ENCODE measurements at regions not wholly inside any gene's neighbourhood (a gene's known extent, or its start where the extent isn't known, plus 50 kb on each side); places are given as distances from the start of the nearest gene placed in this dataset.

DNA sequence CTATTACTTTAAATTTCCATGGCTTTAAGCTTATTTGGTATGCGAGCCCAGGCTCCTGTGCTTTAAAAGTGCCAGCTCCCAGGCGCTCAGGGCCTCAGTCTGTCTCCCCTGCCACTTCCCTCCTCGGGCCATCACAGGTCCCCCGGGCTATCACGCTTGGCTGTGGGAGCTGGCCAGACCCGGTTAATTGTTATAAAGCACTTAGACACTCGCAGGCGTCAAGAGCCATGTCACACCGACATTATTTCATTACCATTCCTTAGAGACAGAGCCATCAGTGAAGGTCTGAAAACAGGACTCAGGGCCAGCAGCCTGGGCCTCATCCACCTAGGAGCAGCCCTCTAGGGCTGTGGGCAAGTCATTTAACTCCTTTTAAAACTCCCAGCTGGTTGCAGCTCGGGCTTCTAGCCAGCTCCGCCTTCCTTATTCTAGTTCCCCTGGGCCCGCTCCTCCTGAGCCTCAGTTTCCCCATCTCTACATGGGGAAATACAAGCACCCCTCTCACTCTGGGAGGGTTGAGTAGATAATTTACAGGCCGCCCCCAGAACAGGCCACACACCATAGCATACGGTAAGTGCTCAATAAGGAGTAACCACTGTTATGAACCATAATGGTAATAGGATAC, 99.0 kb downstream of the HMX1 start:
- TF ChIP-seq, protein P1, sequence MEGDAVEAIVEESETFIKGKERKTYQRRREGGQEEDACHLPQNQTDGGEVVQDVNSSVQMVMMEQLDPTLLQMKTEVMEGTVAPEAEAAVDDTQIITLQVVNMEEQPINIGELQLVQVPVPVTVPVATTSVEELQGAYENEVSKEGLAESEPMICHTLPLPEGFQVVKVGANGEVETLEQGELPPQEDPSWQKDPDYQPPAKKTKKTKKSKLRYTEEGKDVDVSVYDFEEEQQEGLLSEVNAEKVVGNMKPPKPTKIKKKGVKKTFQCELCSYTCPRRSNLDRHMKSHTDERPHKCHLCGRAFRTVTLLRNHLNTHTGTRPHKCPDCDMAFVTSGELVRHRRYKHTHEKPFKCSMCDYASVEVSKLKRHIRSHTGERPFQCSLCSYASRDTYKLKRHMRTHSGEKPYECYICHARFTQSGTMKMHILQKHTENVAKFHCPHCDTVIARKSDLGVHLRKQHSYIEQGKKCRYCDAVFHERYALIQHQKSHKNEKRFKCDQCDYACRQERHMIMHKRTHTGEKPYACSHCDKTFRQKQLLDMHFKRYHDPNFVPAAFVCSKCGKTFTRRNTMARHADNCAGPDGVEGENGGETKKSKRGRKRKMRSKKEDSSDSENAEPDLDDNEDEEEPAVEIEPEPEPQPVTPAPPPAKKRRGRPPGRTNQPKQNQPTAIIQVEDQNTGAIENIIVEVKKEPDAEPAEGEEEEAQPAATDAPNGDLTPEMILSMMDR (IDR thresholded peaks at IDR 0.05; ENCODE audit: unreplicated experiment) = no peak
- Mint-ChIP-seq H3K9me3 (ENCODE audit: unreplicated experiment) (peaks cover 7% of the 10 kb centered on the region), H3K36me3 (ENCODE audit: insufficient read depth, unreplicated experiment) (no peaks in the 10 kb centered on the region), H3K27ac (ENCODE audit: low read depth, unreplicated experiment) (no peak overlapping the region), H3K4me1 (ENCODE audit: insufficient read depth, unreplicated experiment) (no peaks in the 10 kb centered on the region), H3K4me3 (ENCODE audit: unreplicated experiment) (no peak overlapping the region), H3K27me3 (ENCODE audit: insufficient read depth, unreplicated experiment) (no peaks in the 10 kb centered on the region)
- POLR2A ChIA-PET = no interaction called here
- CTCF ChIA-PET = interaction anchor here (0.7 kb wide), 1 partner anchor 231 kb away, joined by 3 read pairs; no protein-coding TSS in a partner anchor
- intact Hi-C loops (cut with micrococcal nuclease) = no loop called here
- no peak for DNase-seq (ENCODE audit: unreplicated experiment)
- BruUV-seq (replicated peaks) = no TSS peak

DNA sequence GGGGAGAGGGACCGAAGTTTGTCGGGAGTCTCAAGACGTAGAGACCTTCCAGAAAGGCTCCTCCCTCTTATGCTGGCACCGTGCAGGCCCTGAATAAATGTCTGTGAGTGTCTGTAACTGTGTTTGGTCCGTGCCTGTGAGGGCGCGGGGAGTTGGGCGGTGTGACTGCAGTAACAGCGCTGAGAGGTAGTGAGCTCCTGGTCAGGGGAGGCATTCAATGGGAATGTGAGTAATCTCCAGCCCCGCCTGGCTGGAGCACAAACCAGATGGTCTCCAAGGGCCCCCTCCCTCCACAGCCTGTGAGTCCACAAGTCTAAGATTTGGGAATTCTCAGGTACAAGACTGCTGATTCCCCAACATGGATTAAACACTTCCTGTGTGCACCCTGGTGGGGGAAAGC, 100.0 kb downstream of the HMX1 start:
- TF ChIP-seq, protein P1 (IDR thresholded peaks at IDR 0.05; ENCODE audit: unreplicated experiment) = no peak
- H3K4me3 Mint-ChIP-seq (ENCODE audit: unreplicated experiment) = no peak overlapping the region
- POLR2A ChIA-PET = no interaction called here
- no peak for DNase-seq (ENCODE audit: unreplicated experiment)
- H3K27ac Mint-ChIP-seq (ENCODE audit: low read depth, unreplicated experiment) = no peak overlapping the region
- intact Hi-C loops (cut with micrococcal nuclease) = no loop called here
- peaks cover 7% of the 10 kb centered on the region for H3K9me3 Mint-ChIP-seq (ENCODE audit: unreplicated experiment)
- H3K27me3 Mint-ChIP-seq (ENCODE audit: insufficient read depth, unreplicated experiment) = no peaks in the 10 kb centered on the region
- BruUV-seq (replicated peaks) = no TSS peak
- H3K4me1 Mint-ChIP-seq (ENCODE audit: insufficient read depth, unreplicated experiment) = no peaks in the 10 kb centered on the region
- H3K36me3 Mint-ChIP-seq (ENCODE audit: insufficient read depth, unreplicated experiment) = no peaks in the 10 kb centered on the region
- CTCF ChIA-PET = interaction anchor here (1.0 kb wide), 1 partner anchor 164 kb away, joined by 4 read pairs; no protein-coding TSS in a partner anchor

DNA sequence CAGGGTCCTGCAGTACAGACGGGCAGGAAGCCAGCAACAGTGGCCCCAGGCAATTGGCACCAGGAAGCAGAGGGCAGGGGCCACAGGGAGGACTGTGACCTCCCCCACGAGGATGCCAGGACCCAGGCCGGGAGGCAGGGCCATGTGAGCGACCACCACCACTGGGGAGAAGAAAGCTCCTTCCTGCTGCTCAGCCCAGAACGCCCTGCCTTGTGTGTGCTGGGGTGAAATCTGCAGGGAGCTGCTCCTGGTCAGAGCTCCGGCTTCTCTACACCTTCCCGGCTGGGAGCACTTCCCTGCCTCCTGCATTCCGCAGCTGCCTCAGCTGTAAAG, 100.4 kb downstream of the HMX1 start:
- no peaks in the 10 kb centered on the region for H3K36me3 Mint-ChIP-seq (ENCODE audit: insufficient read depth, unreplicated experiment)
- no peaks in the 10 kb centered on the region for H3K27me3 Mint-ChIP-seq (ENCODE audit: insufficient read depth, unreplicated experiment)
- intact Hi-C loops (cut with micrococcal nuclease) = no loop called here
- no peaks in the 10 kb centered on the region for H3K4me1 Mint-ChIP-seq (ENCODE audit: insufficient read depth, unreplicated experiment)
- no peak overlapping the region for H3K27ac Mint-ChIP-seq (ENCODE audit: low read depth, unreplicated experiment)
- TF ChIP-seq, protein P1 (IDR thresholded peaks at IDR 0.05; ENCODE audit: unreplicated experiment) = no peak
- ChIA-PET POLR2A (no interaction called here), CTCF (interaction anchor here (1.0 kb wide), 1 partner anchor 164 kb away, joined by 4 read pairs; no protein-coding TSS in a partner anchor)
- no peak overlapping the region for H3K4me3 Mint-ChIP-seq (ENCODE audit: unreplicated experiment)
- H3K9me3 Mint-ChIP-seq (ENCODE audit: unreplicated experiment) = peaks cover 7% of the 10 kb centered on the region
- DNase-seq (ENCODE audit: unreplicated experiment) = no peak
- BruUV-seq (replicated peaks) = no TSS peak

DNA sequence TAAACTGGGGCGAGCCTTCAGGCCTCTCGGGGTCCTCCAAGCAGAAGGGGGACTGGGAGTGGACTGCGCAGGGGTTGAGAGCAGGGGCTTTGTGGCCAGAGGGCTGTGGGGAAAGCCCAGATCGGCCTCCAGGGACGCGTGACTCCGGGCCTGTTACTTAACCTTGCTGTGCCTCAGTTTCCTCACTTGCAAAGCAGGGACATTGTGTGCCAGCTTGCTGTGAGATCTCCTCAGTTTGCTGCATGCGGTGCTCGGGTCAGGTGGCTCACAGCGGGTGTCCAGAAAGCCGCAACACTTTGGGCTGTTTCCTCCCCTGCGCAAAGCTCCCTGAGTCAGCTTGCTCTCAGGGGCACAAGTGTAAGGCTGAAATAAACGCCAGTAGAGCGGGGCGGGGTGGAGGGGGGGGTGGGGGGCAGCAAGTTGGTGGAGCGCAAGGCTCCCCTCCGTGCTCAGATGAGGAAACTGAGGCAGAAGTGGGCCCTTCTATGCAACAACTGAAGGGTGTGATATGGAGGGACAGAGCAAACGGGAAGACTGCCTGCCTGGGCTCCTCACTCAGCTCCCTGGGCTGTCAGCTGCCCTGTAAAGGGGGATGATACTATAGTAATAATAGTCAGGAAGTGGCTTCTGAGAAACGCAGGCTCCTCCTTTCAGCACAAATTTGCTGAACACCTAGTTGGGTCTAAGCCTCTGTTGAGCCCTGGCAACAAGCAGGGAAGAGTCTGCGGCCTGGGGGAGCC, 101.0 kb downstream of the HMX1 start:
- POLR2A ChIA-PET = no interaction called here
- H3K36me3 Mint-ChIP-seq (ENCODE audit: insufficient read depth, unreplicated experiment) = no peaks in the 10 kb centered on the region
- H3K4me3 Mint-ChIP-seq (ENCODE audit: unreplicated experiment) = no peak overlapping the region
- no peaks in the 10 kb centered on the region for H3K27me3 Mint-ChIP-seq (ENCODE audit: insufficient read depth, unreplicated experiment)
- no TSS peak for BruUV-seq (replicated peaks)
- CTCF ChIA-PET = interaction anchor here (1.0 kb wide), 1 partner anchor 163 kb away, joined by 4 read pairs; no protein-coding TSS in a partner anchor
- H3K9me3 Mint-ChIP-seq (ENCODE audit: unreplicated experiment) = peaks cover 7% of the 10 kb centered on the region
- TF ChIP-seq, protein P1 (IDR thresholded peaks at IDR 0.05; ENCODE audit: unreplicated experiment) = no peak
- intact Hi-C loops (cut with micrococcal nuclease) = no loop called here
- H3K4me1 Mint-ChIP-seq (ENCODE audit: insufficient read depth, unreplicated experiment) = no peaks in the 10 kb centered on the region
- DNase-seq (ENCODE audit: unreplicated experiment) = no peak
- no peak overlapping the region for H3K27ac Mint-ChIP-seq (ENCODE audit: low read depth, unreplicated experiment)

All from MCF 10A (cell line).